Amygdala (tissue), 56 donors: ENCODE measurements at regions not wholly inside any gene's neighbourhood (a gene's known extent, or its start where the extent isn't known, plus 50 kb on each side); places are given as distances from the start of the nearest gene placed in this dataset.

Experiments used
- DNase-seq, 56 donors: peaks; one replicate each; lab custom pipeline; 2025; lab: John Stamatoyannopoulos, UW

GRCh38 chr2:223501641-223502040 lies 100.5 kb downstream of the SCG2 start:
- DNase-seq = no peak

GRCh38 chr2:223503746-223504145 lies 98.4 kb downstream of the SCG2 start:
- DNase-seq = no peak

DNA sequence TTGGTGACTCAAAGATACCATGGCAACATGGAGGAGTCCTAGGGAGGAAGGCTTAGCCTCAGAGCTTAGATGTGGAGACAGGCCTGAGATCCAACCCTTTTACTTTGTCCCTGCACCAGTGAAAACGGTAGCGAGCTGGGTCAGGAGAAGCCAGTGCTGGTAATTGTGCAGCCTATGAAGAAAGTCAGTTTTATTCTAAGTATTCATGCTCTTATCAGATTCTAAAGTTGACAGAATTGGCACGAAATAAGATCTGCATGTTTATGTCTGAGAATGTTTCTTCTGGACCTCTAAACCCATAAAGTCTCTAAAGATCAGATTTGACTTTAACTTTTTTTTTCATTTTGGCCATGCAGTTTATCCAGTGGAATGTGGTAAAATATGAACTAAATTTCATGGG lies 93.8 kb downstream of the SCG2 start:
- DNase-seq = no peak

- no peak for DNase-seq
These were observed 91.4 kb downstream of the SCG2 start for GRCh38 chr2:223510713-223511112.

DNA sequence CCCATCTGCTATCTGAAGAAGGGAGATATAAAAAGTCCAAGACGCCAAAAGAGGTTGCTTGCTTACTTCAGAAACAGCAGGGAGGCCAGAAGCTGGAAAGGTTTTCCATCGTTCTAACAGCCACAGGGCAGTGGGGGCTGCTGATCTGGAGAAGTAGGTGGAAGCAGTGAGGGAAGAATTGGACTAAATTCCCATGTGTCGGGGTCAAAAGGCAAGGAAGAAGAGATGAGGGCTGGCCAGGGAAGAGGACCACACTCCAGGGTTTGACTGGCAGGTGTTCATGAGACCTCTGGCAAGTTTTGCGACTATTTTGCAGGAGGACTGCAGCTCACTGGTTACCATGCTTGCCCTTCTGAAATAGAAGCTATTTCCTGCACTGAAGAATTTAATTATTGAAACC lies 91.0 kb downstream of the SCG2 start:
- DNase-seq = no peak

DNA sequence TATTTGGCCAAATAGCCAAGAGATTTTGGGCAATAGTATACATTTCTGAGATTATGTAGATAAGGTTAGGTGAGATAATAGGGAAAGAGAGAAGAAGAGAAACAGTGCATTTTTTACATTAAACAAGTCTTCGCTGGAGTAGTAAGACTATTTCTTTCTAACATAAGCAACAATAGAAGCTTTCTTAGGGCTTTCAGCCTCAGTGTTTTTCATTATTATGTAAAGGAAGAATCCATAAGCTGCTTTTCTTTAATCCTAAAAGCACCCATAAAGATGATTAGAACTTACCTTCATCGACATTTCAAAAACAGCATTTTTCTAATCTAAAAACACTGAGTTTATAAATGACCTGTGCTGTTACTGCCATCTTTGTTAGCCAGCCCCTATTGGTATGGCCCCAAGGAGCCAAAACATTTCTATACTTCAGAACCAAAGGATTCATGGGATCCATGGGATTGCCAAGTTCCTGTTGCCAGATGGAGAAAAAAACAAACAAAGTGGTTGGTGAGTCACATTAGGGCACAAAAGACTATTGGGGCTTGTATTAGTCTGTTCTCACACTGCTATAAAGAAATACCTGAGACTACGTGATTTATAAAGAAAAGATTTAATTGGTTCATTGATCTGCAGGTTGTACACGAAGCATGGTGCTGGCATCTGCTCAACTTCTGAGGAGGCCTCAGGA lies 88.2 kb downstream of the SCG2 start:
- DNase-seq = no peak

DNA sequence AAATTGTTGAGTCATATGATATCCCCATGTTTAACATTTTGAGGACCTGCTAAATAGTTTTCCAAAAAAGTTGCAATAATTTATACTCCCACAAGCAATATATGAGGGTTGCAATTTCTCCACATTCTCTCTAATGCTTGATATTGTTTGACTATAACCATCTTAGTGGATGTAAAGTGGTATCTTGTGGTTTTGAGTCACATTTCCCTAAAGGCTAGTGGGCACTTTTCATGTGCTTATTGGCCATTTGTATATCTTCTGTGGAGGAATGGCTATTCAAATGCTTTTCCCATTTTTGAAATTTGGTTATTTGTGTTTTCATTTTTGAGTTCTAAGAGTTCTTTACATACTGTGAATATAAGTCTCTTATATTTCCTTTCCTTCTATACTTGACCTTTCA lies 82.7 kb downstream of the SCG2 start:
- no peak for DNase-seq

DNA sequence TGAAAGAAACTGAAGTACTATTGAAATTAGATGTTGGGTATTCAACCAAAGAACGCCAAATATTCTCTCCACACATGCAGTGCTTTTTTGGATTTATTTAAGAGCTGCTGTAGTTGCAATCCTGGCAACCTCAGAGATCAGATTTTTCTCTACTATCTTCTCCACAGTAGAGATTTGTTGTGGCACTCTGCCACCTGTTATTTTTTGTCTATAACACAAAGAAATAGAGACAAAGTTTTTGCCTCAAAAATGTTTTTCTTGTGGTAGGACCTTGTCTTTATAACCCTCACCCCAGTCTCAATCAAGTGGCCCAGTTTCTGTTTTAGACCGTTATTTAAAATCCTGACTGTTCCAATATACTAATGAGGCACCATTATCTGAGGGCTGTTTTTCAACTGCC lies 79.4 kb downstream of the SCG2 start:
- no peak for DNase-seq

DNA sequence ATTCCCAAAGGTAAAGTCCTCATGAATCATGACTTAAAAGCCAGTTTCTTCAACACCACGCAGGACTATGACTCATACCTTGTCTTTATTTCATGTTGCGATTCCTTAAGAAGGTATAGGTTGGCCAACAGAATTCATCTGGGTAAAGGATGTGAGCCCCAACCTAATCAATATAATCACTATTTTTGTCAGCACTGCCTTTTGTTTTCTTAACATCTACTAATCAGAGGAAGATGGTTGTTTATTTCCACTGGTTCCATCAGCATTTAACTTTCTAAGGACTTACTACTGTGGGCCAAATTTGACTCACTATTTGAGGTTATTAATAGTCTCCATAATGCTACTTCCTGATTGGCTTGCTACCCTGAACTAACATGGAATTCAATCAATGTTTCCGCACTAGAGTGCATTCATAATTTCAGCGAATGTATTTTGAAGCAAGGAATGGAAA lies 78.6 kb downstream of the SCG2 start:
- DNase-seq = no peak

DNA sequence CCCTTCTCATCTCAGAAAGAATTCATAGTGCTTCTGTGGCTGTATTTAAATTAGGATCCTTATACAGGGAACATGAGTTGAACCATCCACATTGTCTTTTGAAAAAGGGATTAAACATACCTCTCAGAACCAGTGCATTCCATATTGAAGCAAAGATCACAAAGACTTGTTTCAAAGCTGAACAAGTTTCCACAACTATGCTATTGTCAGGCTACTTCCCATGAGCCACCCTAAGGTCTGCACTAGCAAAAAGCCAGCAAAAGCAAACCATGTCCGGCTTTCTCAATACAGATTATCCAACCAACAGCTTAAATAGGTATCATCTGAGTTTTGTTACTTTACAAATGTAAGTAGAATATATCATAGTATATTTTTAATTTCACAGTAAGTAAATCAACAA lies 78.1 kb downstream of the SCG2 start:
- no peak for DNase-seq

GRCh38 chr2:223526106-223526505 lies 76.1 kb downstream of the SCG2 start:
- DNase-seq = no peak

GRCh38 chr2:223528036-223528435 lies 74.1 kb downstream of the SCG2 start:
- peak in 3 of 56 donors; percentile 6 to 37 (median 16) for DNase-seq

GRCh38 chr2:223529696-223530095 lies 72.5 kb downstream of the SCG2 start:
- DNase-seq = no peak

DNA sequence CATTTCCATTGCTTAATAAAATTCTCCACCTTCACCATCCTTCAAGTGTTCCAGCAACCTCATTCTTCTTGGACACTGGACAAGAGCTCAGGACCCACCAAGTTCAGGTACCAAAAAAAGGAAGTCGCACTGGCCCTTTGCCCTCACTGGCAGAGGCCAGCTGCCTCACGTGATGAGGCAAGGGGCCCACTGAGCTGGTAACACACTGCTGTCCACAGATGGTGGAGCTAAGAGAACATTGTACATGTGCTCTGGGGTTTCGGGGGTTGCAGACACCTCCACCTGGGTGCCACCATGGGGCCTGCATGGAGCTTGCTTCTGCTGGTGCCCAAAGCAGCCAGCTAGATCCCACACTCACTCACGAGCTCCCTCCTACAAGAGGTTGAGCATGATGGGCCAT lies 71.3 kb downstream of the SCG2 start:
- DNase-seq = no peak

GRCh38 chr2:223532161-223532560 lies 70.0 kb downstream of the SCG2 start:
- no peak for DNase-seq

GRCh38 chr2:223532712-223533111 lies 69.4 kb downstream of the SCG2 start:
- no peak for DNase-seq

DNA sequence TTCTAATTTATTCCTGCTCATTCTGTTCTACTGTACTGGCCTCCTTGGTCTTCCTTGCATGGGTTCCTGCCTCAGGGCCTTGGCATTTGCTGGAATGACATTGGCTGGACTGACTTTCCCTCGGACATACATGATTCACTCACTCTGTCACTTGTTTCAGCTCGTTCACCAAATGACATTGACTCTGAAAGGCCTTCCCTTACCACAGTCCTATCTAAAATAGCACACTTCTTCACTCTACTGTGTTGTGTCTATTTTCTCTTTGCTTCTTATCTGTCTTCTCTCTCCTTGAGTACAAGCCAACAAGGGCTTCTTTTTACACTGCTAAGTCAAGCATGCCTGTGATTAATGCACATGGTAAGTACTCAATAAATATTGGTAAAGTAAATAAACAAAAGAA lies 65.6 kb downstream of the SCG2 start:
- no peak for DNase-seq

GRCh38 chr2:223537115-223537514 lies 65.0 kb downstream of the SCG2 start:
- no peak for DNase-seq

DNA sequence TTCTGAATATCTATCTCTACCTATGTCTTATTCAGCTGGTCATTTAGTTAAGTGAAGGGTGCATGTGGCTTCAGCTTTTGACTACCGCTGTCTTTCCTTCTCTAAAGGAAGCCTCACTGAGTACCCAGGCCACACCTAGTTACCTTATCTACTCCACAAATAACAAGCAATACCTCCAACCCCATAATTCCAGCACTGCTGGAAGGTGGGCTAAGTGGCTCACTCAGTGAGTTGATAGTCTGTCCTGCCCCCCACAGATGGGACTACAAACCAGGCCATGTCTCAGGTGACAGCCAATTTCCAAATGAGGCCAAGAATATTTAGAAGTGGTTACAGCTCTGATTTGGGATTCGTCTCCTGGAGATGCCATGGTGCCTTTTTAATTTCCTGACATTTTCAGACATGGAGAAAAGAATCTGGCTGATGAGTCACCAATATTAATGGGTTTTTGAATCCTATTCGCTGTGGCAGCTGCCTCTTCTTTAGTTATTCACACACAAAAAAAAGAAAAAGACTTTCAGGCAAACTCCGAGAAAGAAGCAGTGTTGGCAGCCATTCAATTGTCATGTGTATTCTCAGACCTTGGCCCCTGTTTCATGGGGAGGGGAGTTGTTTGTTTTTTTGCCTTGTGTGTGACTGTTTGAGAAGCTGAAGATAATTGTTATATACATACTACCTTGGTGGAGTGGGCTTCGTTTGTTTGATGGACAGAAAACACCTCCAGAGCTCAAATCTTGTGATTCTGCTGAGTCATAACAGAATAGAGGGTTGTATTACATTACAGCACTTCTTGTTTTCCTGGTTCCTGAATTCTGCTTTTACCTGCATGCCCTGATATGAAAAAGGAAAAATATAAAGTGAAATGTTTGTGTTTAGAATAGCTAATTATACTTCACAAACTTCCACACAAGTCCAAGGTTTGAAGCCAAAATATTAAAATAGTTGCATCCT lies 64.2 kb downstream of the SCG2 start:
- DNase-seq = peak in 3 of 56 donors; percentile 8 to 43 (median 21)

- DNase-seq = peak in 7 of 56 donors; percentile 0 to 39 (median 9)
These were observed 63.2 kb downstream of the SCG2 start for GRCh38 chr2:223538920-223539440.

DNA sequence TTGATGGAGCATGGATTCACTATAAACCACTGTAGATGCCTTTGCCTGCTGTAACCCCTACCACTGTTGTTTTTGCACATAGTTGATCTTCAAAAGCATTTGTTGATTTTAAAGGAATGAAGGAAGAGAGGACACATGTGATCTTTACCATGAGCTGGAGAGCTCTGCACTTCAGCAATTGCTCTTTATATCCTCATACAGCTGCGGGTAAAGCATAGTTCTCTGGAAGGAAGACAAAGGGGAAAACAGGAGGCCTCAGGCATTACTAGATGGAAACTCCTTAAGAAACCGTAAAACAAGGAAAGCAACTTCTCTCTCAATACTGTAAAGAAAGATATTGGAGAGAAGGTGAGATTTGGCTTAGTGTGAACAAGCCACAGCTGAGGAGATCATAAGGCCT lies 60.6 kb downstream of the SCG2 start:
- no peak for DNase-seq

DNA sequence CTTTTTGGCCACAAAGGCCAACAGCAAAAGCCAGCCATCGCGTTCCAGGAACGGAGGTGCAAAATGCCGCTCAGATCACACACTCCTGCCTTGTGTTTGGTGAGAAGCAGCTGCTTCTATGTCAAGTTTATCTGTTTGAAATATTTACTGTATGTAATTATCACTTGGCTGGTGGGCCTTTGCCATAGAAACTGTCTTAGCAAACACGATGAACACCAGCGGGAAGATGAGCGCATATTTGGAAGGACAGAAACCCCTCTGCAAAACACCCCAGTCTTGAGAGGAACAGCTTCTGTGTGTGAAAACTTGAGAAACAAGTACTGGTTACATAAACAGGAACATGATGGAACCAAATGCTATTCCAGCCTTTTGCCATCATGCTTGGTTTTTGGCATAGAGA lies 59.7 kb downstream of the SCG2 start:
- no peak for DNase-seq
